GM18507 (cell line): ENCODE measurements at regions not wholly inside any gene's neighbourhood (a gene's known extent, or its start where the extent isn't known, plus 50 kb on each side); places are given as distances from the start of the nearest gene placed in this dataset.

ENCODE experiments used
- DNase-seq: peaks from one replicate; pipeline ENCODE4 v3.0.0; 2011; ENCODE audit warnings: low read depth; ENCODE audit not compliant: insufficient read length; ENCODE audit errors: extremely low spot score
- FAIRE-seq: peaks from 2 replicates; lab custom pipeline; 2011; peaks lifted over from hg19 to GRCh38; lab: Jason Lieb, UNC

GRCh38 chr12:43294916-43295315, 257.1 kb downstream of the ADAMTS20 start:
- DNase-seq (no peak), FAIRE-seq (no peak)

- no peak for DNase-seq
- FAIRE-seq = no peak
Measured at GRCh38 chr12:43294147-43294546, 257.9 kb downstream of the ADAMTS20 start.

- no peak for FAIRE-seq
- DNase-seq = no peak
Measured at GRCh38 chr12:43293396-43293795, 258.6 kb downstream of the ADAMTS20 start.

- FAIRE-seq (no peak), DNase-seq (no peak)
Measured at GRCh38 chr12:43292699-43293098, 259.3 kb downstream of the ADAMTS20 start.

GRCh38 chr12:43291516-43291915, 260.5 kb downstream of the ADAMTS20 start:
- no peak for DNase-seq
- FAIRE-seq = no peak

- DNase-seq = no peak
- no peak for FAIRE-seq
Measured at GRCh38 chr12:43290836-43291235, 261.2 kb downstream of the ADAMTS20 start.

- FAIRE-seq = no peak
- DNase-seq = no peak
Measured at GRCh38 chr12:43289426-43289801, 262.6 kb downstream of the ADAMTS20 start.

GRCh38 chr12:43288671-43289425, 263.2 kb downstream of the ADAMTS20 start:
- no peak for FAIRE-seq
- DNase-seq = no peak

GRCh38 chr12:43287706-43288383, 264.2 kb downstream of the ADAMTS20 start:
- FAIRE-seq (no peak), DNase-seq (no peak)

GRCh38 chr12:43286986-43287385, 265.0 kb downstream of the ADAMTS20 start:
- FAIRE-seq (no peak), DNase-seq (no peak)

GRCh38 chr12:43285159-43285598, 266.8 kb downstream of the ADAMTS20 start:
- DNase-seq = no peak
- no peak for FAIRE-seq

- no peak for DNase-seq
- FAIRE-seq = no peak
Measured at GRCh38 chr12:43284486-43285158, 267.4 kb downstream of the ADAMTS20 start.

- DNase-seq (no peak), FAIRE-seq (no peak)
Measured at GRCh38 chr12:43283206-43283605, 268.8 kb downstream of the ADAMTS20 start.

GRCh38 chr12:43282106-43282505, 269.9 kb downstream of the ADAMTS20 start:
- no peak for DNase-seq
- FAIRE-seq = peak; percentile 62

GRCh38 chr12:43281563-43281962, 270.4 kb downstream of the ADAMTS20 start:
- DNase-seq = no peak
- FAIRE-seq = no peak

- no peak for DNase-seq
- FAIRE-seq = peak; percentile 82
Measured at GRCh38 chr12:43278541-43278832, 273.5 kb downstream of the ADAMTS20 start.

- DNase-seq (peak; percentile 8), FAIRE-seq (no peak)
Measured at GRCh38 chr12:43277651-43278540, 274.1 kb downstream of the ADAMTS20 start.

- FAIRE-seq = no peak
Measured at GRCh38 chr12:43273467-43273866, 278.5 kb downstream of the ADAMTS20 start.

GRCh38 chr12:43271659-43272058, 280.3 kb downstream of the ADAMTS20 start:
- FAIRE-seq (no peak), DNase-seq (no peak)

More at GRCh38 chr12:43273467-43273866, 278.5 kb downstream of the ADAMTS20 start:
- no peak for DNase-seq

GRCh38 chr12:43267818-43268217, 284.2 kb downstream of the ADAMTS20 start:
- DNase-seq (no peak), FAIRE-seq (no peak)
